ENCODE measurements at regions not wholly inside any gene's neighbourhood (a gene's known extent, or its start where the extent isn't known, plus 50 kb on each side); places are given as distances from the start of the nearest gene placed in this dataset.

DNA sequence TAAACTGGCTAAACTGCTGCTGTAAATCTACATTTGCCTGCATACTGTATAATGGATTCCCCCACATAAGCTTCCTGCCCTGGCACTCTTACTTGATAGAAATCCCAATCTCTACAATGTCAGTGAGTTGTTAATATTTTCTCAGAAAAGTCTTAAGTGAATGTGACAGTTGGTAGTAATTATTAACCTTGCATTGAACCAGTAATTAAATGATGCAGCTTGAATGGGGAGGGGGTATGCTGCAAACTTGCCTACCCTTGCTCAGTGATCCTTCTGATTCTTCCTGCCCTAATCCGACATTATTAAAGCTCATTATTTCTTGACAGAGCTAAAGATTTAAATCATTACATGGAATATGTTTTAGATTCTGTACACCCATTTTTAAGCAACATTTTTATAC lies 119.0 kb upstream of the CDH7 start:
- no peak for TF ChIP-seq SMARCE1 (IDR thresholded peaks at IDR 0.05; ENCODE audit: borderline replicate concordance)
- TF ChIP-seq ZNF841 (CRISPR knock-in tag; IDR thresholded peaks at IDR 0.05; ENCODE audit: borderline replicate concordance), result no peak
- TF ChIP-seq POLR2AphosphoS5 (IDR thresholded peaks at IDR 0.05; ENCODE audit: low read depth, low read length), result no peak
- no peak for TF ChIP-seq GABPA (IDR thresholded peaks at IDR 0.05; ENCODE audit: low read depth, low read length)
- no peak for TF ChIP-seq GABPA (CRISPR knock-in tag; IDR thresholded peaks at IDR 0.05; ENCODE audit: low read depth)
- TF ChIP-seq ZBTB20 (CRISPR knock-in tag; IDR thresholded peaks at IDR 0.05; ENCODE audit: borderline replicate concordance, low read depth), result no peak
- TF ChIP-seq EED (CRISPR knock-in tag; IDR thresholded peaks at IDR 0.05), result no peak
- no peak for TF ChIP-seq CTCF (CRISPR knock-in tag; IDR thresholded peaks at IDR 0.05)
- TF ChIP-seq, protein P1, sequence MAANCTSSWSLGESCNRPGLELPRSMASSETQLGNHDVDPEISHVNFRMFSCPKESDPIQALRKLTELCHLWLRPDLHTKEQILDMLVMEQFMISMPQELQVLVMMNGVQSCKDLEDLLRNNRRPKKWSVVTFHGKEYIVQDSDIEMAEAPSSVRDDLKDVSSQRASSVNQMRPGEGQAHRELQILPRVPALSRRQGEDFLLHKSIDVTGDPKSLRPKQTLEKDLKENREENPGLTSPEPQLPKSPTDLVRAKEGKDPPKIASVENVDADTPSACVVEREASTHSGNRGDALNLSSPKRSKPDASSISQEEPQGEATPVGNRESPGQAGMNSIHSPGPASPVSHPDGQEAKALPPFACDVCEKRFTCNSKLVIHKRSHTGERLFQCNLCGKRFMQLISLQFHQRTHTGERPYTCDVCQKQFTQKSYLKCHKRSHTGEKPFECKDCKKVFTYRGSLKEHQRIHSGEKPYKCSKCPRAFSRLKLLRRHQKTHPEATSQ (CRISPR knock-in tag; IDR thresholded peaks at IDR 0.05; ENCODE audit: borderline replicate concordance), result no peak
- no peak for TF ChIP-seq EP300 (IDR thresholded peaks at IDR 0.05; ENCODE audit: low read depth in 2 of 2, low read length in 2 of 2)
- TF ChIP-seq EP300 (CRISPR knock-in tag; IDR thresholded peaks at IDR 0.05; ENCODE audit: borderline replicate concordance), result no peak
- no peak for TF ChIP-seq ZNF180 (CRISPR knock-in tag; IDR thresholded peaks at IDR 0.05; ENCODE audit: borderline replicate concordance, low read depth)
